ENCODE measurements at regions not wholly inside any gene's neighbourhood (a gene's known extent, or its start where the extent isn't known, plus 50 kb on each side); places are given as distances from the start of the nearest gene placed in this dataset.
"Not testable (repeated sequence)": the region's sequence is repeated elsewhere in the genome, so short reads cannot be mapped to it uniquely, and the experiment has no call there.

DNA sequence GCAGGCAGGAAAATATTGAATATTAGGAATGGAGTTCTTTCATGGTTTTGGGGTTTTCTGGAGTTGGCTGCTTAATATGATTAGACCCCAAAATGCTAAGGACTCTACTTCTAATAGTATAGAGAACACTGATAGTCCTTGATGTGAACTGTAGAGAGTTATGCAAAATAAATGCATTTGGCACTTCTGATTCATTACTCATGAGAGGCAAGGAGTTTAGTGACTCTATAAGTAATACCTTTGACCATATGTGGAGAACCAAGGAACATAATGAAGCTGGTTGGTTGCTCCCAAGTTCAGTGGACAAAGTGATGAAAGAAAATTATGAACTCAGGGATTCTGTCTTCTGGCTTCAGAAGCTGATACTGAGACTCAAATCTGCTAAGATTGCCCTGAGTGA is 83.9 kb upstream of the RANBP6 start:
- H3K36me3 ChIP-seq = not testable (repeated sequence)

DNA sequence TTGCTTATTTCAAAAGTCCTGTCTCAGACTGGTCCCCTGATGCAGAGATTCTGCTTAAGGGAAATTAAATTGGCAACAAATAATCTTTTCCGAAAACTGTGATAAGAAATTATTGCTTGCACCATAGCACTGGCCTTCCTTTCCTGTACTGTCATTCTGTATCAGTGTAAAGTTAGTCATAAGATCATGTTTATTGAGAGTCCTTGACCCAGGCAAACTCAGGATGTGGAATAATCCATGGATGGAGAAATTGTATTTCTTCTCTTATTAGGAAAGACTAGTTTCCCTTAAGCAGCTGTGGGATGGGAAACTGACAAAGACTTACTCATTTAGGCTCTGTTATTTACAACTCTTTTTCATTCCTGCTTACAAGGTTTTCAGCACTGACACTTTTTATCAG is 83.0 kb upstream of the RANBP6 start:
- no peak overlapping the region for H3K4me3 ChIP-seq
- no peak for DNase-seq (ENCODE audit: low spot score in 2 of 2)
- H3K9me3 ChIP-seq = no peaks in the 10 kb centered on the region
- no peak overlapping the region for H3K27ac ChIP-seq
- H3K27me3 ChIP-seq = no peaks in the 10 kb centered on the region
- intact Hi-C loops (cut with DNase I) = no loop called here
- H3K4me1 ChIP-seq = no peaks in the 10 kb centered on the region
- no peaks in the 10 kb centered on the region for H3K36me3 ChIP-seq
- TF ChIP-seq, protein P1, sequence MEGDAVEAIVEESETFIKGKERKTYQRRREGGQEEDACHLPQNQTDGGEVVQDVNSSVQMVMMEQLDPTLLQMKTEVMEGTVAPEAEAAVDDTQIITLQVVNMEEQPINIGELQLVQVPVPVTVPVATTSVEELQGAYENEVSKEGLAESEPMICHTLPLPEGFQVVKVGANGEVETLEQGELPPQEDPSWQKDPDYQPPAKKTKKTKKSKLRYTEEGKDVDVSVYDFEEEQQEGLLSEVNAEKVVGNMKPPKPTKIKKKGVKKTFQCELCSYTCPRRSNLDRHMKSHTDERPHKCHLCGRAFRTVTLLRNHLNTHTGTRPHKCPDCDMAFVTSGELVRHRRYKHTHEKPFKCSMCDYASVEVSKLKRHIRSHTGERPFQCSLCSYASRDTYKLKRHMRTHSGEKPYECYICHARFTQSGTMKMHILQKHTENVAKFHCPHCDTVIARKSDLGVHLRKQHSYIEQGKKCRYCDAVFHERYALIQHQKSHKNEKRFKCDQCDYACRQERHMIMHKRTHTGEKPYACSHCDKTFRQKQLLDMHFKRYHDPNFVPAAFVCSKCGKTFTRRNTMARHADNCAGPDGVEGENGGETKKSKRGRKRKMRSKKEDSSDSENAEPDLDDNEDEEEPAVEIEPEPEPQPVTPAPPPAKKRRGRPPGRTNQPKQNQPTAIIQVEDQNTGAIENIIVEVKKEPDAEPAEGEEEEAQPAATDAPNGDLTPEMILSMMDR (IDR thresholded peaks at IDR 0.05) = no peak

More for the DNA sequence above, 83.9 kb upstream of the RANBP6 start:
- DNase-seq (ENCODE audit: low spot score in 2 of 2); intact Hi-C loops (cut with DNase I); H3K27ac ChIP-seq; H3K9me3 ChIP-seq; H3K27me3 ChIP-seq; H3K4me3 ChIP-seq; H3K4me1 ChIP-seq: not testable (repeated sequence)

DNA sequence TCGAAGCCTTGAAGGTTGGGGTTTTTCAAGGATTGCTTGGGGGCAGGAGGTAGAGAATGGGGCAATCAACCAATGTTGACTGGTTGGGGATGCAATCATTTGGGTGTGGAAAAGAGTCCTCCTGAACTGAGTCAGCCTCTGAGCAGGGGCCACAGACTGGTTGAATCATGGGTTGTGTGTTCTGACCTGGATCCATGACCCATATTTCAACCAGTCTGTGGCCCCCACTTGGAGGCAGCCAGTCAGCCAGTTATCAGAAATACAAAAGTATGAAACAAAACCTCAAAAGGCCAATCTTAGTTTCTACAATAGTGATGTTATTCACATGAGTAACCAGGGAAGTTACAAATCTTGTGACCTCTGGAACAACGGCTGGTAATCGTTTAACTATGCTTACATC is 81.4 kb upstream of the RANBP6 start:
- intact Hi-C loops (cut with DNase I) = no loop called here
- Histone ChIP-seq H3K4me3 (no peak overlapping the region), H3K4me1 (no peaks in the 10 kb centered on the region), H3K27ac (no peak overlapping the region), H3K36me3 (no peaks in the 10 kb centered on the region), H3K27me3 (no peaks in the 10 kb centered on the region), H3K9me3 (no peaks in the 10 kb centered on the region)
- no peak for DNase-seq (ENCODE audit: low spot score in 2 of 2)
- TF ChIP-seq, protein P1 (IDR thresholded peaks at IDR 0.05) = no peak

GRCh38 chr9:6090277-6091210 is 75.1 kb upstream of the RANBP6 start:
- no peaks in the 10 kb centered on the region for H3K27me3 ChIP-seq
- DNase-seq (ENCODE audit: low spot score in 2 of 2) = no peak
- no peak overlapping the region for H3K4me3 ChIP-seq
- no peaks in the 10 kb centered on the region for H3K9me3 ChIP-seq
- no peaks in the 10 kb centered on the region for H3K4me1 ChIP-seq
- intact Hi-C loops (cut with DNase I) = no loop called here
- H3K36me3 ChIP-seq = no peaks in the 10 kb centered on the region
- TF ChIP-seq, protein P1 (IDR thresholded peaks at IDR 0.05) = no peak
- no peak overlapping the region for H3K27ac ChIP-seq

GRCh38 chr9:6089300-6089699 is 73.9 kb upstream of the RANBP6 start:
- H3K36me3 ChIP-seq = no peaks in the 10 kb centered on the region
- no peaks in the 10 kb centered on the region for H3K9me3 ChIP-seq
- intact Hi-C loops (cut with DNase I) = no loop called here
- no peak overlapping the region for H3K27ac ChIP-seq
- no peak overlapping the region for H3K4me3 ChIP-seq
- no peaks in the 10 kb centered on the region for H3K4me1 ChIP-seq
- TF ChIP-seq, protein P1 (IDR thresholded peaks at IDR 0.05) = no peak
- DNase-seq (ENCODE audit: low spot score in 2 of 2) = no peak
- H3K27me3 ChIP-seq = no peaks in the 10 kb centered on the region

- H3K4me3 ChIP-seq = no peak overlapping the region
- H3K27ac ChIP-seq = no peak overlapping the region
- no peaks in the 10 kb centered on the region for H3K4me1 ChIP-seq
- TF ChIP-seq, protein P1 (IDR thresholded peaks at IDR 0.05) = no peak
- H3K9me3 ChIP-seq = no peaks in the 10 kb centered on the region
- no peak for DNase-seq (ENCODE audit: low spot score in 2 of 2)
- H3K27me3 ChIP-seq = no peaks in the 10 kb centered on the region
- intact Hi-C loops (cut with DNase I) = no loop called here
- H3K36me3 ChIP-seq = no peaks in the 10 kb centered on the region
Measured at GRCh38 chr9:6086006-6086655, 70.7 kb upstream of the RANBP6 start.
